ENCODE measurements at regions not wholly inside any gene's neighbourhood (a gene's known extent, or its start where the extent isn't known, plus 50 kb on each side); places are given as distances from the start of the nearest gene placed in this dataset.

- H3K4me3 ChIP-seq (ENCODE audit: low read depth in 1 of 2, low read length in 1 of 2), result no peak overlapping the region
- no peak overlapping the region for H3K27ac ChIP-seq
- H3K9me3 ChIP-seq, result no peaks in the 10 kb centered on the region
- no peak for TF ChIP-seq CTCF (IDR thresholded peaks at IDR 0.05)
- H3K36me3 ChIP-seq, result no peaks in the 10 kb centered on the region
- H3K27me3 ChIP-seq, result no peaks in the 10 kb centered on the region
- H3K4me1 ChIP-seq (ENCODE audit: control insufficient read depth in 1 of 2, insufficient read depth in 1 of 2, low read depth in 1 of 2, low read length in 1 of 2), result no peaks in the 10 kb centered on the region
Observed at GRCh38 chr9:135326633-135327152, 152.9 kb upstream of the PPP1R26 start.

- Histone ChIP-seq H3K27ac (no peak overlapping the region), H3K4me3 (ENCODE audit: low read depth in 1 of 2, low read length in 1 of 2) (no peak overlapping the region), H3K4me1 (ENCODE audit: control insufficient read depth in 1 of 2, insufficient read depth in 1 of 2, low read depth in 1 of 2, low read length in 1 of 2) (no peaks in the 10 kb centered on the region), H3K36me3 (no peaks in the 10 kb centered on the region), H3K9me3 (no peaks in the 10 kb centered on the region), H3K27me3 (peaks cover 3% of the 10 kb centered on the region)
- TF ChIP-seq CTCF (IDR thresholded peaks at IDR 0.05), result no peak
Observed at GRCh38 chr9:135328485-135329417, 150.8 kb upstream of the PPP1R26 start.

- Histone ChIP-seq H3K4me1 (ENCODE audit: control insufficient read depth in 1 of 2, insufficient read depth in 1 of 2, low read depth in 1 of 2, low read length in 1 of 2) (no peaks in the 10 kb centered on the region), H3K36me3 (no peaks in the 10 kb centered on the region), H3K4me3 (ENCODE audit: low read depth in 1 of 2, low read length in 1 of 2) (no peak overlapping the region), H3K9me3 (no peaks in the 10 kb centered on the region), H3K27ac (no peak overlapping the region), H3K27me3 (peaks cover 3% of the 10 kb centered on the region)
- no peak for TF ChIP-seq CTCF (IDR thresholded peaks at IDR 0.05)
Observed at GRCh38 chr9:135329571-135330306, 149.8 kb upstream of the PPP1R26 start.

- Histone ChIP-seq H3K27me3 (peaks cover 3% of the 10 kb centered on the region), H3K36me3 (no peaks in the 10 kb centered on the region), H3K27ac (no peak overlapping the region), H3K4me1 (ENCODE audit: control insufficient read depth in 1 of 2, insufficient read depth in 1 of 2, low read depth in 1 of 2, low read length in 1 of 2) (no peaks in the 10 kb centered on the region), H3K9me3 (no peaks in the 10 kb centered on the region), H3K4me3 (ENCODE audit: low read depth in 1 of 2, low read length in 1 of 2) (no peak overlapping the region)
- no peak for TF ChIP-seq CTCF (IDR thresholded peaks at IDR 0.05)
Observed at GRCh38 chr9:135330307-135330631, 149.3 kb upstream of the PPP1R26 start.

GRCh38 chr9:135330685-135331590 is 148.6 kb upstream of the PPP1R26 start:
- no peaks in the 10 kb centered on the region for H3K9me3 ChIP-seq
- no peaks in the 10 kb centered on the region for H3K36me3 ChIP-seq
- H3K4me3 ChIP-seq (ENCODE audit: low read depth in 1 of 2, low read length in 1 of 2), result no peak overlapping the region
- TF ChIP-seq CTCF (IDR thresholded peaks at IDR 0.05), result no peak
- no peaks in the 10 kb centered on the region for H3K4me1 ChIP-seq (ENCODE audit: control insufficient read depth in 1 of 2, insufficient read depth in 1 of 2, low read depth in 1 of 2, low read length in 1 of 2)
- H3K27ac ChIP-seq, result no peak overlapping the region
- peaks cover 3% of the 10 kb centered on the region for H3K27me3 ChIP-seq

Data from neutrophil (primary cell).